PC-3 (cell line): ENCODE measurements at regions not wholly inside any gene's neighbourhood (a gene's known extent, or its start where the extent isn't known, plus 50 kb on each side); places are given as distances from the start of the nearest gene placed in this dataset.

Experiments
- ATAC-seq: fragments of 200-7000 bp; cut with Tn5 transposase; 2 replicates; pipeline ENCODE4 v1.9.1; 2020; ENCODE audit warnings: mild to moderate bottlenecking, moderate library complexity
- BruUV-seq: library from RNA; stranded (reverse); fragments of 400-500 nt; replicated peaks from 2 replicates; lab custom pipeline; 2021; lab: Mats Ljungman, UMichigan
- CTCF ChIA-PET: fragments of 300-600 bp; sonication (Branson Sonifier 250); formaldehyde crosslinking; loops from one replicate; lab custom pipeline; 2022; ENCODE audit warnings: antibody characterized with exemption; lab: Charles Lee
- POLR2A ChIA-PET: fragments of 300-600 bp; sonication (Branson Sonifier 250); formaldehyde crosslinking; loops from one replicate; lab custom pipeline; 2022; ENCODE audit warnings: antibody characterized with exemption; ENCODE audit not compliant: unreplicated experiment; lab: Charles Lee
- DNase-seq: peaks from one replicate; pipeline ENCODE4 v3.0.0-alpha.2; 2015
- H2AFZ ChIP-seq: fragments of 300-600 bp; sonication (generic); 2 replicates; pipeline ENCODE4 v1.6.0; 2016; ENCODE audit warnings: antibody characterized with exemption, low read length
- H3F3A ChIP-seq: fragments of 300-600 bp; sonication (generic); one replicate; pipeline ENCODE4 v1.6.0; 2017; ENCODE audit warnings: antibody characterized with exemption, low read length, control low read depth, mild to moderate bottlenecking; ENCODE audit not compliant: unreplicated experiment
- H3K27ac ChIP-seq: fragments of 300-600 bp; sonication (generic); 2 replicates; pipeline ENCODE4 v1.5.1; 2016; ENCODE audit warnings: mild to moderate bottlenecking, low read length
- H3K27me3 ChIP-seq: fragments of 300-600 bp; sonication (generic); 2 replicates; pipeline ENCODE4 v1.6.1; 2016; ENCODE audit warnings: low read length, mixed read lengths
- H3K36me3 ChIP-seq: fragments of 300-600 bp; sonication (generic); 2 replicates; pipeline ENCODE4 v1.6.1; 2016; ENCODE audit warnings: low read depth, mixed run types, low read length, mixed read lengths
- H3K4me1 ChIP-seq: fragments of 300-600 bp; sonication (generic); 2 replicates; pipeline ENCODE4 v1.5.1; 2016; ENCODE audit warnings: low read length; ENCODE audit not compliant: insufficient read depth
- H3K4me2 ChIP-seq: fragments of 300-600 bp; sonication (generic); 2 replicates; pipeline ENCODE4 v1.6.0; 2016; ENCODE audit warnings: low read length
- H3K4me3 ChIP-seq: fragments of 300-600 bp; sonication (generic); 2 replicates; pipeline ENCODE4 v1.5.1; 2016; ENCODE audit warnings: mild to moderate bottlenecking, low read length, mixed read lengths
- H3K79me2 ChIP-seq: fragments of 300-600 bp; sonication (generic); 2 replicates; pipeline ENCODE4 v1.6.1; 2017; ENCODE audit warnings: low read length, mixed read lengths
- H3K9ac ChIP-seq: fragments of 300-600 bp; sonication (generic); 2 replicates; pipeline ENCODE4 v1.6.0; 2016; ENCODE audit warnings: mild to moderate bottlenecking, low read length
- H3K9me2 ChIP-seq: fragments of 300-600 bp; sonication (generic); replicated peaks from 2 replicates; pipeline ENCODE4 v1.6.1; 2016; ENCODE audit warnings: mixed run types, low read length, mixed read lengths
- H3K9me3 ChIP-seq: fragments of 300-600 bp; sonication (generic); 2 replicates; pipeline ENCODE4 v1.6.1; 2016; ENCODE audit warnings: low read length, mixed read lengths
- H4K20me1 ChIP-seq: fragments of 300-600 bp; sonication (generic); 2 replicates; pipeline ENCODE4 v1.6.1; 2016; ENCODE audit warnings: low read length, mixed read lengths
- CTCF ChIP-seq: fragments of 300-600 bp; sonication (generic); conservative IDR thresholded peaks from 2 replicates; pipeline ENCODE4 v1.5.1; 2017; ENCODE audit warnings: antibody characterized with exemption, low read depth, mild to moderate bottlenecking, low read length
- EZH2 ChIP-seq: fragments of 300-600 bp; sonication (generic); IDR thresholded peaks from one replicate; pipeline ENCODE4 v1.6.1; 2017; ENCODE audit warnings: antibody characterized with exemption, mild to moderate bottlenecking, low read length; ENCODE audit not compliant: unreplicated experiment
- EZH2phosphoT487 ChIP-seq: fragments of 300-600 bp; sonication (generic); IDR thresholded peaks from 2 replicates; pipeline ENCODE4 v1.6.1; 2018; ENCODE audit warnings: mild to moderate bottlenecking, antibody characterized with exemption, low read length, borderline replicate concordance
- intact Hi-C: fragments of 100-400 bp; cut with micrococcal nuclease; formaldehyde crosslinking; loops from 2 replicates; pipeline ENCODE4 v1.9.0; 2023

- Histone ChIP-seq H2AFZ (no peak overlapping the region), H3K4me3 (no peak overlapping the region), H3K27ac (no peak overlapping the region), H3K9me2 (no peaks in the 10 kb centered on the region), H3K9me3 (no peaks in the 10 kb centered on the region), H3K27me3 (no peaks in the 10 kb centered on the region), H3K79me2 (no peaks in the 10 kb centered on the region), H4K20me1 (no peaks in the 10 kb centered on the region), H3F3A (no peaks in the 10 kb centered on the region), H3K4me1 (no peaks in the 10 kb centered on the region), H3K4me2 (no peak overlapping the region), H3K36me3 (no peaks in the 10 kb centered on the region), H3K9ac (no peak overlapping the region)
- ATAC-seq (no peak), DNase-seq (no peak)
- POLR2A ChIA-PET: no interaction called here
- intact Hi-C loops: no loop called here
- no TSS peak for BruUV-seq
- TF ChIP-seq CTCF (0 out of 2 replicates have a peak, but pooled peaks have one; percentile 14), EZH2phosphoT487 (no peak)
- CTCF ChIA-PET: no interaction called here
Observed at GRCh38 chrX:40524423-40524822, 56.3 kb upstream of the ATP6AP2 start.

- no TSS peak for BruUV-seq
- ChIA-PET POLR2A (no interaction called here), CTCF (no interaction called here)
- ATAC-seq (no peak), DNase-seq (no peak)
- Histone ChIP-seq H3K79me2 (no peaks in the 10 kb centered on the region), H4K20me1 (no peaks in the 10 kb centered on the region), H2AFZ (no peak overlapping the region), H3K27me3 (no peaks in the 10 kb centered on the region), H3K4me2 (no peak overlapping the region), H3K4me1 (no peaks in the 10 kb centered on the region), H3K9ac (no peak overlapping the region), H3K4me3 (no peak overlapping the region), H3K27ac (no peak overlapping the region), H3K9me3 (no peaks in the 10 kb centered on the region), H3K36me3 (no peaks in the 10 kb centered on the region), H3K9me2 (no peaks in the 10 kb centered on the region), H3F3A (no peaks in the 10 kb centered on the region)
- intact Hi-C loops: no loop called here
- TF ChIP-seq EZH2phosphoT487: no peak
- TF ChIP-seq CTCF: no peak
- no peak for TF ChIP-seq EZH2
Observed at GRCh38 chrX:40523852-40524251, 56.9 kb upstream of the ATP6AP2 start.

GRCh38 chrX:40521868-40522450, 58.8 kb upstream of the ATP6AP2 start:
- H4K20me1 ChIP-seq: no peaks in the 10 kb centered on the region
- CTCF ChIA-PET: no interaction called here
- H3K4me1 ChIP-seq: no peaks in the 10 kb centered on the region
- DNase-seq: no peak
- BruUV-seq: no TSS peak
- H3K9me3 ChIP-seq: no peaks in the 10 kb centered on the region
- ATAC-seq: no peak
- H2AFZ ChIP-seq: no peak overlapping the region
- H3F3A ChIP-seq: no peaks in the 10 kb centered on the region
- TF ChIP-seq EZH2 (no peak), CTCF (no peak), EZH2phosphoT487 (no peak)
- no peak overlapping the region for H3K4me2 ChIP-seq
- H3K36me3 ChIP-seq: no peaks in the 10 kb centered on the region
- intact Hi-C loops: no loop called here
- POLR2A ChIA-PET: no interaction called here
- H3K9ac ChIP-seq: no peak overlapping the region
- no peak overlapping the region for H3K27ac ChIP-seq
- no peaks in the 10 kb centered on the region for H3K27me3 ChIP-seq
- H3K79me2 ChIP-seq: no peaks in the 10 kb centered on the region
- H3K9me2 ChIP-seq: no peaks in the 10 kb centered on the region
- H3K4me3 ChIP-seq: no peak overlapping the region
